WI38 (cell line): ENCODE measurements at regions not wholly inside any gene's neighbourhood (a gene's known extent, or its start where the extent isn't known, plus 50 kb on each side); places are given as distances from the start of the nearest gene placed in this dataset.

Experiments used
- H3K4me3 ChIP-seq: 2 replicates; pipeline ENCODE4 v1.5.1; 2011; ENCODE audit warnings: low read depth, mild to moderate bottlenecking, control low read depth, low read length
- CTCF ChIP-seq: IDR thresholded peaks from 2 replicates; pipeline ENCODE4 v1.5.1; 2012; ENCODE audit warnings: low read depth, mild to moderate bottlenecking, control low read depth, low read length

- H3K4me3 ChIP-seq: no peak overlapping the region
- no peak for TF ChIP-seq CTCF
Measured at GRCh38 chr20:51074062-51074461, 51.2 kb upstream of the KCNG1 start.
